ENCODE measurements at regions not wholly inside any gene's neighbourhood (a gene's known extent, or its start where the extent isn't known, plus 50 kb on each side); places are given as distances from the start of the nearest gene placed in this dataset.
"Not testable (repeated sequence)": the region's sequence is repeated elsewhere in the genome, so short reads cannot be mapped to it uniquely, and the experiment has no call there.

DNA sequence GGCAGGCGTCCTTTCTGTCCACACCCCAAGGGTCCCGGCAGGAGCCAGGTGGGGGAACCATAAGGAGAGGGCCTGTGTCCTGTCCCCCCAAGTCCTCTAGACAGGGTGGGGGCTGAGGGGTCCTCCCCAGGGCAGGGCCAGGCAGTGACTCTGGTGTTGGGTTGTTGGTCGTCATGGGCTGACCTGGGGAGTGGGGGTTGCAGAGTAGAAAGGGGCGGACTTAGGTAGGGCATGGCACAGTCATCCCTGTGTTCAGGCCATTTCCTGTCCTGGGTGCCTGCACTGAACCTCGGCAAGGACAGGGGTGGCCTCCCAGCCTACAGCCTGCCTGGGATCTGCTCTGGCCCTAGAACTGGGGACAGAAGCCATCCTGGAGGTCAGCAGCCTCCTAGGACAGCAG is 356.2 kb downstream of the TMEM121 start:
- no peak for DNase-seq (ENCODE audit: extremely low read depth in 1 of 11, low read depth in 9 of 11, low spot score in 4 of 11)

GRCh38 chr14:105883066-105884005 is 357.0 kb downstream of the TMEM121 start:
- no peak for DNase-seq (ENCODE audit: extremely low read depth in 1 of 11, low read depth in 9 of 11, low spot score in 4 of 11)

DNA sequence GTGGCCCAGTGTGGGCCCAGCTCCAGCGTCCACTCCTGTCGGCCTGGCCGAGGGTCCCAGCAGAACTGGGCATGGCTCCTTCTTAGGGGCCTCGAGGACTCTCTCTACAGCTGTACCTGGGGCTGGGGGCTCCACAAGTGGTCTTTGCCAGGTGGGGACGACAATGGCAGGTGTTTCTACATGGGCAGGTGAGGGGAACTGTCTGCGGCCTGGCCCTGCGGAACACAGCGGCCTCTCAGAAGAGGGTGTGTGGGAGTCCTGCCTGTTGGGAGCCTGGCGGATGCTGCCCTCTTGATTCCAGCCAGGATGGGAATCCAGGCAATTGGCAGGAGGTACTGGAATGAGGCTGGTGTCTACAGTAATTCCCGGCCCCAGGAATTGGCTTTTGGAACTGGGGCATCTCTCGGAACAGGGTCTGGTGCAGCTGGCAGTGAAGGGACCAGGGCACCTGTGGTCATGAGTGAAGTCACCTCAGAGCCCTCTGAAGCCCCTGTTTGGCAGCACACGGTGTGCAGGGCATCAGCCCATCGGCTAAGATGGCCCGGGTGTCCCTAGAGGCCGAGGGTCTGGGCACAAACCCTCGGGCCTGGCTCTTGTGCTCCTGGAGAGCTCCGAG is 357.9 kb downstream of the TMEM121 start:
- not testable (repeated sequence) for DNase-seq (ENCODE audit: extremely low read depth in 1 of 11, low read depth in 9 of 11, low spot score in 4 of 11)

DNA sequence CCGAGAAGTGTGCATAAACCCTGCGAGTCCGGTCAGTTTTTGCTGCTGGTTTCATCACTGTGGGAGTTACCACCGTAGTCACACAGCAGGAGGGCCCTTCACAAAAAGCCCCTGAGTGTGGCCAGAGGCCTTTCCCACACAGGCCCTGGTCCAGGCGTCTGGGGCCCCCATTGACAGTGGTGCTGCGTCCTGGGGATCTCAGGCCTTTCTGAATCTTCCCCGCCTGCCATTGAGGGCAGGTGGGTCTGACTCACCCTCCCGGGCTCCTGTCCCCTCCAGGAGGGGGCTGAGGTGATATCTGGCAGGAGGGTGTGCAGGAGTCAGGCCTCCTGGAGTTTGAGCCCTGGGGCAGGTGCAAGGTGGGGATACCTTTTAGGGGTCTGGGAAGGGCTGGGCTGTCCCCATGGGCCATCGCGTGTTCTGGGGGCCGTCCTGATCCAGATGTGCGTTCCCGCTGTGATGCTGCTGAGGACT is 358.5 kb downstream of the TMEM121 start:
- DNase-seq (ENCODE audit: extremely low read depth in 1 of 11, low read depth in 9 of 11, low spot score in 4 of 11) = no peak

- no peak for DNase-seq (ENCODE audit: extremely low read depth in 1 of 11, low read depth in 9 of 11, low spot score in 4 of 11)
These were observed 359.4 kb downstream of the TMEM121 start for GRCh38 chr14:105885561-105886320.

DNA sequence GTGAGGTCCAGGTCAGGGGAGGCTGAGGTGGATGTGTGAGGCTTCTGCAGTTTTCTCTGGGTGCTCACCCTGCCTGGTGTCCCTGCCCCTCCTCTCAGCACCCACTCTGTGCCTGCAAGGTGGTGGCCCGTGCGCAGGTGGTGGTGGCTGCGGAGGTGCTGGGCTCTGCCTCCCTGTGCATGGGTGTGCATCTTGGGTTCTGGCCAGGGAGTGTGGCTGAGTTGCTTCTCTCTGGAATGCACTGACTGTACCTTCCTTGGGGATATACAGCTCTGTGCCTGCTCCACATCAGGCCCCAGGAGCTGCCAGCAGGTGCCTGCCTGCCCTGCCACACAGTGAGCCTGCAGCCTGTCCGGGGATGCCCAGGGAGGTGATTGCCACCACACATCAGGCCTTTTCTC is 360.4 kb downstream of the TMEM121 start:
- not testable (repeated sequence) for DNase-seq (ENCODE audit: extremely low read depth in 1 of 11, low read depth in 9 of 11, low spot score in 4 of 11)

GRCh38 chr14:105887692-105888091 is 361.3 kb downstream of the TMEM121 start:
- no peak for DNase-seq (ENCODE audit: extremely low read depth in 1 of 11, low read depth in 9 of 11, low spot score in 4 of 11)

DNA sequence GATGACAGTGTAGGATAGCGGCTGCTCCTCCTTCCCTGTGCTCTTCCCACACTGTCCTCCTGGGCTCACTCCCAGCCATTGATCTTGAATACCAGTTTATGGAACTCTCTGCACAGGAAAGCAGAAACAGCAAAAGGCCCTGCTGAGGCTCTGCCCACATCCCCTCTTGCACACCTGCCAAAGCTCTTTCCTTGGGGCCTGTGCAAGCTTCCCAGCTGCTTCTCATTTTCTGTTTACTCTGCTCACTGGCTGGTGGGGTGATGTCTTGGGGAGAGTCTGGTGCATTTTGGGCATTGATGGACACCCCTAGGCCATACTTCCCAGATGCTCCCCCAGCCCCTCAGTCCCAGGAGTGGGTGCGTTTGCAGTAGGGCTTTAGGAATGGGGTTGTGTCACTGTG is 361.8 kb downstream of the TMEM121 start:
- DNase-seq (ENCODE audit: extremely low read depth in 1 of 11, low read depth in 9 of 11, low spot score in 4 of 11) = no peak

GRCh38 chr14:105888784-105889665 is 362.6 kb downstream of the TMEM121 start:
- DNase-seq (ENCODE audit: extremely low read depth in 1 of 11, low read depth in 9 of 11, low spot score in 4 of 11) = no peak

GRCh38 chr14:105889666-105890473 is 363.5 kb downstream of the TMEM121 start:
- no peak for DNase-seq (ENCODE audit: extremely low read depth in 1 of 11, low read depth in 9 of 11, low spot score in 4 of 11)

- no peak for DNase-seq (ENCODE audit: extremely low read depth in 1 of 11, low read depth in 9 of 11, low spot score in 4 of 11)
These were observed 364.3 kb downstream of the TMEM121 start for GRCh38 chr14:105890474-105891220.

- no peak for DNase-seq (ENCODE audit: extremely low read depth in 1 of 11, low read depth in 9 of 11, low spot score in 4 of 11)
These were observed 364.8 kb downstream of the TMEM121 start for GRCh38 chr14:105891221-105891602.

- DNase-seq (ENCODE audit: extremely low read depth in 1 of 11, low read depth in 9 of 11, low spot score in 4 of 11) = no peak
These were observed 365.5 kb downstream of the TMEM121 start for GRCh38 chr14:105891631-105892452.

DNA sequence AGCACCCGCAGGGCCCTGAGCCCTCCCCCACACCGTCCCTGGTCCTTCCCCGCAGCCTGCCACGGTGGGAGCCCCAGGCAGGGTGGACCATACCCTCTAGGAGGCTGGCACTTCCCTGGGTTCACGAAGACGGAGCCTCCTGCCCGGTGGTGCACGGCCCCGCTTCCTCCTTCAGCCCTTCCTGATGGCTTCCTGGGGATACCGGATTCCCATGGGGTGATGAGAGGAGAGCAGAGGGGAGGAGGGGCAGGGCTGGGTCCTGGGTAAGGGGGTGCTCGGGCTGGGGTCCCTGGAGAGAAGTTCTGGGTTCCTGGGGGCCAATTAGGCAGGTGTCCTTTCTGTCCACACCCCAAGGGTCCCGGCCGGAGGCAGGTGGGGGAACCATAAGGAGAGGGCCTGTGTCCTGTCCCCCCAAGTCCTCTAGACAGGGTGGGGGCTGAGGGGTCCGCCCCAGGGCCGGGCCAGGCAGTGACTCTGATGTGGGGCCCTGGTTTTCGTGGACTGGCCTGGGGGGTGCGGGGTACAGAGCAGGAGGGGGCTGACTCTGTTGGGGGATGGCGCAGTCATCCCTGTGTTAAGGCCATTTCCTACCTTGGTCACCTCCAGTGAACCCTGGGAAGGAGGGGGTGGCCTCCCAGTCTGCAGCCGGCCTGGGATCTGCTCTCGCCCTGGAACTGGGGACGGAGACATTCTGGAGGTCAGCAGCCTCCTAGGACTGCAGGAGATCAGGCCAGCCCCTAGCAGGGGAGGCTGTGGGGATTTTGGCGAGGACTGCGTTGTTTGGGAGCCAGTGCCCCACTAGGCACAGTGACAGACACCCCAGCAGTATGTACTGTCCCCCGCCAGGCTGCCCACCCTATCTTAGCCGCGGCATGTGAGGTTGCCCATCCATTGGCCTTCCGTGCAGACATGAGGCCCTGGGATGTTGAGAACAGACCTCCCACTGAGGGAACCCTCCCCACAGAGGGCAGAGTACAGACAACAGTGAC is 366.4 kb downstream of the TMEM121 start:
- DNase-seq (ENCODE audit: extremely low read depth in 1 of 11, low read depth in 9 of 11, low spot score in 4 of 11) = not testable (repeated sequence)

DNA sequence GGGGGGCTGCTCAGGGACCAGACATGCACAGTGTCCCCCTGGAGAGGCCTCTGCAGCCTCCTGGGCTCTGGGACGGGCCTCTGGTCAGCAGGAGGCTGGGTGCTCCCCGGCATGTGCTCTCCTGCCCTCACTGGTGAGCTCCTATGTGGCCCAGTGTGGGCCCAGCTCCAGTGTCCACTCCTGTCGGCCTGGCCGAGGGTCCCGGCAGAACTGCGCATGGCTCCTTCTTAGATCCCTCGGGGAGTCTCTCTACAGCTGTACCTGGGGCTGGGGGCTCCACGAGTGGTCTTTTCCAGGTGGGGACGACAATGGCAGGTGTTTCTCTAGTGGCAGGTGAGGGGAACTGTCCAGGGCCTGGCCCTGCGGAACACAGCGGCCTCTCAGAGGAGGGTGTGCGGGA is 367.3 kb downstream of the TMEM121 start:
- not testable (repeated sequence) for DNase-seq (ENCODE audit: extremely low read depth in 1 of 11, low read depth in 9 of 11, low spot score in 4 of 11)

Data from renal cortex interstitium (tissue), 11 donors.